ENCODE measurements at regions not wholly inside any gene's neighbourhood (a gene's known extent, or its start where the extent isn't known, plus 50 kb on each side); places are given as distances from the start of the nearest gene placed in this dataset.

DNA sequence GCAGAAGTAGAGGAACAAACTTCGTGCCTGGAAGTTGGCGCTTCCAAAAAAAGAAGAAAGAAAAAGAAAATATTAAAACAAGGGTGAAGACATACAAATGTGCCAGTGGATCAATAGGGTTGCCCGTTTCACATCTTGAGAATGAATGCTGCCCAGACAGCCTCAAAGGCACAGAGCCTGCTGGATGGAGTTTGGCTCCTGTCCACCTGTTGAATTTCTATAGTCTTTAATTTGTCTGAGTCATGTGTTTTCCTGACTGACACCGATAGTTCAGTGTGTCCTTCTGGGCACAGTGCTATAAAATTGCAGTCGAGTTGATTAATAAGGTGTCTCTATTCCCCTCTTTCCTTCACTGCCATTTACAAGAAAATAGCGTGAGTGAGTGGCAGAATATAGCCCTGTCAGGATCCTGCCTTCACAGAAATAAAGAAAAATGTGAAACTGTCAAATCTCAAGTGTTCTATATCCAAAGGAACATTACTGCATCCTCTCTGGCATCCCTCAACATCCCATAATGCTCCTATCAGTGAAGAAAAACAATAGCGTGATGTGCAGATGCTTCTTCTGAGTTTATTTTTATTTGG, 471.3 kb upstream of the AUTS2 start:
- no peak for DNase-seq (ENCODE audit: low read depth)

DNA sequence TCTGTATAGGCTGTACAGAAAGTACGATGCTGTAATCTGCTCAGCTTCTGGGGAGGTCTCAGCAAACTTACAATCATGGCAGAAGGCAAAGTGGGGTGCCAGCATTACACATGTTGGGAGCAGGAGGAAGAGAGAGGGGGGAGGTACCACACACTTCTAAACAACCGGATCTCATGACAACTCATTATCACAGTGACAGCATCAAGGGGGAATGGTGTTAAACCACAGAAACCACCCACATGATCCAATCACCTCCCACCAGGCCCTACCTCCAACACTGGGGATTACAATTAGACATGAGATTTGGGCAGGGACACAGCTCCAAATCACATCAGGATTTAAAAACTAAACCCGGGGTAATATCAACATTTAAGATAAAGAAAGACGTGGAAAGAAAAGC, 468.8 kb upstream of the AUTS2 start:
- DNase-seq (ENCODE audit: low read depth), result no peak

DNA sequence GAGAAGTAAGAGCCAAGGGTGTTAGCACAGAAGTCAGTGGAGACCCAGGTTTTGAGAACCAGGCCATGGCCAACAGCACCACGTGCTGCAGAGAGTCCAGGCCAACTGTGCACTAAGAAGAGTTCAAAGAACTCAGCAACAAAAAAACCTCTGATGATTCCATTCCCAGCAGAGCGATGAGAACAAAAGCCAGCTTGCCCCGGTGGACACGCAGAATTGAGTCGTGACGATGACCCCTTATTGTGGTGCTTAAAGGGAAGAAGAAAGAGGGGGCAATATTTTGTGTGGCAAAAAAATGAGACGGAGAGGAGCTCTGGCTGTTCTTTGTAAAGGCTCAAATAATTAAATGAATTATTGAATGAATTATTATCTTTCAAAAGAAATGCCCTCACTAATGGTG, 468.3 kb upstream of the AUTS2 start:
- no peak for DNase-seq (ENCODE audit: low read depth)

DNA sequence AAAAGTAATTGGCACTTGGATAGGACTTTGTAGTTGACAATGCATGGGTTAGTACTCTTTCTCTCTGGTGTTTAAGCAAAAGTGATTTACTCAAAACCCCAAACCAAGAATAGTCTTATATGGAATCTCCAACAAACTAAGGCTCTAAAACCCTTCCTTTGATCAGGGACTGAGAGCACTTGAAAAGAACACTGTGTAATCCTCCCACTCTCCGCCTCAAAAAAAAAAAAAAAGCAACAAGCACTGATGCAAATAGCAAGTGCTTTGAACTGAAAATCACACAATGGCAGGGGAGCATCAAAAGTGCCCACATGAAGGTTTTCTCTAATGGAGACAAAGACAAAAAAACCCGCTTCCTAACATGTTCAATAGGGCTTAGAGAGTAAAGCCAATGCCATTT, 467.9 kb upstream of the AUTS2 start:
- DNase-seq (ENCODE audit: low read depth), result no peak

DNA sequence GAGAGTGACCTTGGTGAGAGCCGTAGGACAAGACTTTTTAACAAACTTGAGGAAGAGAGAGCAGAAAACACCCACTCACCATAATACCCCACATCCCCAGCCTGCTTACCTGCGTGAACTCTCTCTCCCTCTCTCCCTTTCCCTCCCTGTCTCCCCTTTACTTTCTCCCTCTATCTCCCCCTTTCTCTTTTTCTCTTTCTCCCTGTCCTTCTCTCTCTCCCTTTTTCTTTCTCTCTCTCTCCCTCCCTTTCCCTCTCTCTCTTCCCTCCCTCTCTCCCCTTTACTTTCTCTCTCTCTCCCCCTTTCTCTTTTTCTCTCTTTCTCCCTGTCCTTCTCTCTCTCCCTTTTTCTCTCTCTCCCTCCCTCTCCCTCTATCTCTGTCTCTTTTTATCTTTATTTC, 464.0 kb upstream of the AUTS2 start:
- DNase-seq (ENCODE audit: low read depth), result no peak

DNA sequence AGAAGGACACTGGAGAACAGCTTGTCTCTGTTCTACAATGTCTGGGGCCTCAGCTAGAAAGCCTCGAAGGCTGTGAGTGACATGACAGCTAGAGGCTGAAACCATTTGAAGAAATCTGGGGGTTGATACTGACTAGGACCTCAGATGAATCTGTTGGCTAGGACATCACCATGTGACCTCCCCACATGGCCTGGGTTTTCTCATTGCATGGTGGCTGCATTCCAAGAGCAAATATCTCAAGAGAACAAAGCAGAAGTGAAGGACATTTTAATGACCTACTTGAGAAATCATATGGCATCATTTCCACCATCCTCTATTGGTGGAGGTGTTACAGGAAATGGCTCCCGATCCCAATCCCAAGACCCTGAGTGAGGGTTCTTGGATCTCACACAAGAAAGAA, 450.6 kb upstream of the AUTS2 start:
- DNase-seq (ENCODE audit: low read depth), result no peak

DNA sequence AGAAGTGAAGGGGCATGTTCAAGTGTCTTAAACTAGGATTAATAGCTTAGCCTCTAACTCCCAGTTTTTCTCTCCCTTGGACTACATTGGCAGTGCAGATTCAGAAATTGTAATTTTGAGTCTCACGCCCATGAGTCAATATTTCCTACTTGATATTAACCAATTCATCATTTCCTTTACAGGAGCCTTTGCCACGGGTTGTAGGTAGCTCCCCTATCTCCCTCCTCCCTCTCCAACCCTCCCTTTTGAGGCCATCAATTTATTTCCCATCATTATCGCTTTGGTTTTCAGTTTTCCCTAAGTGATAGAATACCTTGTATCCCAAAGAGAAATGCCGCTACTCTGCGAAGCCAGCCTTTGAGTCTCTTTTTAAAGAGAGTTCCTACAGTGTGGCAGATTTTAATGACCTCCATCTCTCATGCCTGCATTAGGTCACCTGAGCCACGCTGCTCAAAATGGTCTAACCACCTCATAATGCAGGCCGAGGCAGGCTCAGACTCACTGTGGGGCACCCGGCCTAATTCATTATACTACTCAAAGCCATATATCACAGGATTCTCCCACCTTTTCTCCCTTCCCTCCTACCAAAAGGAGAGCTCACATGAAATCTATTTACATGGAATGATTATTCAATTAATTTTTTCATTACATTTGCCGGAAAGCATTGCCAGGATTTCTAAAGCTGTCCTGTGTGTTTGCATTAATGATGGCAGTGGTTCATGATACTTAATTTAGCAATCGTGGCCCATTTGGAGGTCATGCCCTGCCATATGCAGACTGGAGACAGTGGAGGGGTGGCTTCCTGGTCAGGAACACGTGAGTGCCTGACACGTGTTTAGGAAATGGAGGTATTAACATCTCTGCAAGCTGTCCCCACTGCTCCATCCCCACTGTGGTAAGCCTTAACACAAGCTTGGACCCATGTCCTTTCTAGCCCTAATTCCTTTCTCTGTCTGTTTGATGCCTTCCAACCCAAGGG, 448.2 kb upstream of the AUTS2 start:
- no peak for DNase-seq (ENCODE audit: low read depth)

DNA sequence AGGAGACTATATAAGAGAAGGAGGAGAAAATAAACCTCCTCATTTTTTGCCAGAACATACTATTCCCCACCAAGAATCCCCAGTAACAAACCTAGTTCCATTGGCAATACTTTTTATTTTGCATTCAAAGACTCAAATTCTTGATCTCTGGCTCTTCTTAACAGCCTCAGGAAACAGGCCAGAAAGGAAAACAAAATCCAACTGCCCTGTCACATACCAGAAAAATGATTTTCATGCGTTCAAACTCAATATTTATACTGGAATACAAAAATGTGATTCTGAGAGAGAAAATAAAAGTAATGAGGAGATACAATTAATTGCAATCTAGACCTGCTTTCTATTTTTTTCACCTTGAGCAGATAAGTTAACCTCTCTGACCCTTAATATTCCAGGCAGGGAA, 435.9 kb upstream of the AUTS2 start:
- no peak for DNase-seq (ENCODE audit: low read depth)

DNA sequence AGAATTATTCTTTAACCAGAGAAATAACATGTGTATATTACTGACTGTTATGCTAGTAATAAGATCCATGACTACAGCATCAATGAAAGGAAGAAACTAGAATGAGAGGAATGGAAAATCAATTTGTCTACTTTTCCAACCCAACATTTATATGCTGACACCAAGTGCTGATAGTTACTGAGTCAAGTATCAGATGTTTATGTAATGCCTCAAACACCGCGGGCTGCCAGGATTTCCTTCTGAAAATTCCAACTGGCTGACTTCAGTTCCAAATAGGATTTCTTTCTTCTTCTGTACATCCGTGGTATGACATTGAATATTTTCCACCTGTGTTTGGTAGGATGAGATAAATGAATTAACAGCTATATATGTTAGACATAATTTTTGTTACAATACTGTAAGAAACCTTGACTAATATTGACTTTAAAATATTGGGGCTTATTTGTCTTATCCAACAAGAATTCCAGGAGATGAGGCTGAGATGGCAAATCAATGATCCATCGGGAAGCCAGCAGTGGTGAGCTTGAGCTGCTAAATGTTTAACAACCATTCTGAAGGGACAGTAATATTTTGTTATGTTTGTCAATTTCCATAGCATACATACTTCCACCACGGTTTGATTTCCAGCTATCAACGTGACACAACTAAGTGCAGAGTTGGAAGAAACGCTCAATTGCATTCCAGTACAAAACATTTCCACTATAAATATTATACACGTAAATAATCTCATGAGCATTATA, 435.2 kb upstream of the AUTS2 start:
- DNase-seq (ENCODE audit: low read depth), result no peak

DNA sequence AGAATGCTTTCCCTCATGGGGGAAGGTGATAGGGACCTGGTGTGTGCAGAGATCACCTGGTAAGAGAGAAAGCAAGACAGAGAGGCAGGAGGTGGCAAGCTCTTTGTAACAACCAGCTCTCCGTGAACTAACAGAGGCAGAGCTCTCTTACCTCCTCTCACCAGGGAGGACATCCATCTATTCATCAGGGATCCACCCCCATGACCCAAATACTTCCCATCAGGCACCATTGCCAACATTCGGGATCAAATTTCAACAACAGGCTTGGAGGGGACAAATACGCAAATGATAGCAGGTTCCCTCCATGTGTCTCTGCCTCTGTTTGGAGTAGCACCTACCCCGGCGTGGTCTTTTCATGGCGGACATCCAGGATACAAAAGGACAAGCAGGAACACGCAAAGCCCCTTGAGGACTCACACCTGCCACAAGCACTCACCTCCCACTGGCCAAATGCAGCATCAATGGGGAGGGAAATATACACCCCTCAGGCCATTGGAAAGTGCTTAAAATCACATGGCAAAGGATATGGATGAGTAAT, 431.2 kb upstream of the AUTS2 start:
- DNase-seq (ENCODE audit: low read depth), result no peak

DNA sequence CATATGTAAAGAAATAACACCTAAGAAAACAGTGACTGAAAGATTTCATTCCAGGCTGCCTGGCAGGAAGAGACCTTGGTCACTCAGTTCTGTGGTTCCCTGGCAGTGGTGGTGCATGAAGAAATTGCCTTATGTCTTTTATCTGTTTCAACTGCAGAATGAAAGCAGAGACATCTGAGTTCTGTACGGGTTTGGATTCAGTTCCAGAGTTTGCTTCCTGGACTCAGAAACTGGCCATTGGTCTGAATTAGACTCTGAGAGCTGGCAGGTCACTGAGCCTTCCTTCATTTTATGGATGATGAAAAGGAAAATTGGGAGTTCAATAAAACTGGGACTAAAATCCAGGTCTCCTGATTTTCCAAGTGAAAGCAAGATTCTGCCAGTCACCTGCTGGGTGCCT, 428.9 kb upstream of the AUTS2 start:
- DNase-seq (ENCODE audit: low read depth), result no peak

DNA sequence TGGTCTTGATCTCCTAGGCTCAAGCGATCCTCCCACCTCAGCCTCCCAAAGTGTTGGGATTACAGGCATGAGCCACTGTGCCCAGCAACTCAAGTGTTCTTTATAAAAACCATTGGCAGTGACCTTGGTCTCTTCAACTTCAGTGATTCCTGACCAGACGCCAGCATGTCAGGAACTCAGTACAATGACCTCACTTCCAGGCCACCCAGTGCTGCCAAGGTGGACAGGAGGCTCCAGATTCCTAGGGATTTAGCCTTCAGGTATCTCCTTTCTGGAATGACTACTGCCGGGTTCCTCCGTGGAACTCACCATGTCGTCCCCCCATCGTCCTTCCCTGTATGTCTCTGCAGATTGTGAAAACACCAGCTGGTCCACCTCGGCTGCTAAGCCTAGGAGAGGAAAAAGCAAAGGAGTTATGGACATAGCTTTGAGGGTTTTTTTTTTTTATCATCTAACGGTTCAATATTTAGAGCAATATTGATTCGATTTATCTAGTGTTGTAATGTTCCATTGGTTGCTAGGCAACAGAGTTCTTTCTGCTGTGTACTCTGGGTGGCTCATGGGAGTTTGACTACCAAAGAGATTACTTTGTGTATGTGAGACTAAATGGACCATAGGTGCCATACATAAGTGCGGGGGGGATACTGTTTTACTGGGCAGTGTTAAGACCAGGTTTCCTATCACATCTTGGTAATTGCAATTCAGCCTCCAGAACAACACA, 425.8 kb upstream of the AUTS2 start:
- DNase-seq (ENCODE audit: low read depth), result no peak

DNA sequence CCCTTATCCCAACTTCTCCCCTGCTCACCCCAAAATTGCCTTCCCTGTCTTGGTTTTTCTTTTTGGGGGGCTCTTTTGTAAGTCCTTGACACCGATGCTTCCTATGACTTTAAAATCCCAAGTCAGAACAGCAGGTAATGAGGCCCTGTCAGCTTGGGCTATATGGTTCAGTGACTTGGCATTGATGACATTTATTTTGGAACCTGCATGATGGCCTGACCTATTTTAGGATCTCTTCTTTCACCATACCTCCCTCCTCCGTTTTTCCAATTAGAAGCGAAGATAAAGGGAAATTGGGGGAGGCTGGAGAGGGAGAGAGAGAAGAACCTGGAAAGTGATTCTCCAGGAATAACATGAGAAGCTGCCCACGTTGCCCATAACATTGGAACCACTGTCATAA, 424.9 kb upstream of the AUTS2 start:
- no peak for DNase-seq (ENCODE audit: low read depth)

DNA sequence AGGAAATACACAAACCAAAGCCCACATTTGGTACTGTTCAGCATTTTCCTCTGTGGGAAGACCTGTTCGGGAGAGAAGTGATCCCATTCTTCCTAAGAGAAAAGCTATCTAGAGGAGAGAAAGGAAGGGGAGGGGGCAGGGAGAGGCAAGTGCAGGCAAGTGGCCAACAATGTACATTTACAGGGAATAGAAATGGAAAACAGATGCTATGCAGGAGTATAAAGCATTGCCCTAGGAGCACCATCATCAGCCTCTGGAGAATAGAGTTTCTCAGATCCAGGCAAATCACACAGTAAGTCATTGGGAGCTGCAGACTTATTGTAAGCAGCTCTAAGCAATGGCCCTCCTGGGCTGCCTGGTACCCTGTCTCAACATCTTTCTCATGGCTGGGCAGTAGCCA, 424.4 kb upstream of the AUTS2 start:
- DNase-seq (ENCODE audit: low read depth), result no peak

DNA sequence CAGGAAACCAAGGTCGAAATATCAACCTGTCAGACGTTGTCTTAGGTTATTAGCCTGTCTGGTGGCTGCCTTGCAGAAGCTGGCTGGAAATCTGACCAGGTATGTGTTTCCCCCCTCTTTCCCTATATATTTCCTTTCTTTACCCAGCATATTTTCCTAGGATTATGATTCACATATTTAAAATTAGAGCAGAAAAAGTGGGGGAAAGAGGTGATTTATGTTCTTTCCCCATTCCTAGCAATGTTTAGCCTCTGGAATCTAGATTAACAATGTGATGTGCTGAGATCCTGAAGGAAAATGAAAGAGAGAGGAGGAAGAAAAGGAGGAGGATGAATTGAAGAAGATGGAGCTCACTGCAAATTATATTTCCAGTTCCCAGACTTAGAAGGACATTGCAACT, 421.4 kb upstream of the AUTS2 start:
- no peak for DNase-seq (ENCODE audit: low read depth)

DNA sequence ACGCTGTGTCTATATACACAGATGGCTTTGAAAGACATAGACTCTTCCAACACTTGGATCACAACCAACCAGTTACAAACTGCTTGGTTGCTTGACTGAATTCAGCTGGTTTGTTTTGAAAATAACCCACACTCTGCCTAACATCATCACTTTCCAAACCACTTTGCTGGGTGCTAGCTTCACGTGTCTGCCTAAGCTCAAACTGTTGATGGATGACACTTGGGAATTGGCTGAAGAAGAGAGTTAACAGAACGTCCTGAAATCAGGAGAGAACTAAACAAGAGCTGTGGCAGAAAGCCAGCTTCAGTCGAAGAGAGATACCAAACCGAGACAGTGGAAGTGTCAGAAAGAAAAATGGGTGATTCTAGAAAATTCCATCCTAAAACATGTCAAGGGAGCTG, 420.8 kb upstream of the AUTS2 start:
- no peak for DNase-seq (ENCODE audit: low read depth)

DNA sequence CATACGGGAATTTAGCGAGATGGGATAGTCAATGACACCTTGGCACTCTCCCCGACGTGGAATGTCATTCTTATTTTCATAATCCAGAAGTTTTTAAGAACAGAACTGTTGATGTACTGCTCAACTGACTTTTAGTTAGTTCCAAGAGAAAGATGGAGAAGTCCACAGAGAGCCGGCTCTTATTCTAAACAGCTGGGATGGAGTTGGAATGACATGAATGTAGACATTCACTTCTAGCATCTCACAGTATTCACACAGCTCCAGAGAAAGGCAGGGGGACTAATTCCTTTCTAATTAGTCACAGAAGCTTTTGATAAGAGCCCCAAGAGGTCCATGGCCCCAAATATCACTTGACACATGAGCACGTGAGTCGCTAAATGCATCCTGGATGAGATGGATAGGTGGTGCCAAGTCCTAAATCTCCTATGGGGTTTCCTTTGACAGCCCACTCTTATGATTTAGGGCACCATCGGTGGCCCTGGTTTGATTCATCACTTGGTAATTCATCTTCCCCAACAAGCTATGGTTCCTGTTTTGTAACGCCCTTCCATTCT, 420.3 kb upstream of the AUTS2 start:
- DNase-seq (ENCODE audit: low read depth), result peak; percentile 9

DNA sequence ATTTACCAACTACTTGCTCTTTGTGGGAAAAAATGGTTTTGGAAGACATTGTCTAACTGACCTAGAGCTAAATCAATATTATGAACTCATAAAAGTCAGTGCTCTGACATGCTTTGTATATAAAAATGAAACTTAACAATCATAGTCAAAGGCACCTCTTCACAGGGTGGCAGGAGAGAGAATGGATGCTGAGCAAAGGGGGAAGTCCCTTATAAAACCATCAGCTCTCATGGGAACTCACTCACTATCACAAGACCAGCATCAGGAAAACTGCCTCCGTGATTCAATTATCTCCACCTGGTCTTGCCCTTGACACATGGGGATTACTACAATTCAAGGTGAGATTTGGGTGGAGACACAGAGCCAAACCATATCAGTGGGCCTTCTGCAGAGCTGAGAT, 417.6 kb upstream of the AUTS2 start:
- no peak for DNase-seq (ENCODE audit: low read depth)

DNA sequence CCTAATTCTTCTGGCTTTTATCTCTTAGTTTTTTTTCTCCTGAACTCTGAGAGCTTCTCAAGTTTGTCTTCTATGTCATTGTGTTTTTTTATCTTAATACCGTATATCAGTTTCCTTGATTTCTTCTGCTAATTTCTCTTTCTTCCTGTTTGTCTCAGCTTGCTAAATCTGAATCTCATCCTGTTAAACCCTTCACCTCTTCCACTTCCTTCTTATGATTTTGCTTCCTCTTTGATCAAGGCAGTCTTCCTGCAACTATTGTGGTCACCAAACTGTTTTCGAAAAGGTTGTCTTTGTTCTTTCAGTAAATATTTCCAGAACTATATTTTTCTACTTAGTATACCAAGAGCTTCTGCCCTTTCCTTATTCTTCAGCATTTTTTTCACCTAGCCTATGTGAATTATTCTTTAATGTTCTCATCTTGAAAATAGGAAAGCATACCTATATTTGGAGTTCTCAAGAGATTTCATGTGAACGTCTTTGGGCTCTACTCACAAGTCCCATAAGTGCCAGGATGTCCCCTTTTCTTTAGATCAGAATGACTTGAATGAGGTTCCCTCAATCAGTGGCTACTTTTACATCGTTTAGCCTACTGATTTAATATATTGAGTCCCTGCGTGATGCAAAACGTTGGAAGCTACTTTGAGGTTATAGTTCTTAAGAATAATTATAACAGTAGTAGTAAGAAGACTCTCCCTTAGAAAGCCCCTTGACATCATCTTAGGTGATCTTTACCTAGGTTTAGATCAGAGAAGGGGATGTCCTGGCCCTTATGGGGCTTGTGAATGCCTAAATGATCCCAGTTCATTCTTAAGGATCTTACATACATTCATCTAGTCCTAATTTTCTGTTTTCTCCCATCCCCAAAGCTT, 415.4 kb upstream of the AUTS2 start:
- DNase-seq (ENCODE audit: low read depth), result no peak

DNA sequence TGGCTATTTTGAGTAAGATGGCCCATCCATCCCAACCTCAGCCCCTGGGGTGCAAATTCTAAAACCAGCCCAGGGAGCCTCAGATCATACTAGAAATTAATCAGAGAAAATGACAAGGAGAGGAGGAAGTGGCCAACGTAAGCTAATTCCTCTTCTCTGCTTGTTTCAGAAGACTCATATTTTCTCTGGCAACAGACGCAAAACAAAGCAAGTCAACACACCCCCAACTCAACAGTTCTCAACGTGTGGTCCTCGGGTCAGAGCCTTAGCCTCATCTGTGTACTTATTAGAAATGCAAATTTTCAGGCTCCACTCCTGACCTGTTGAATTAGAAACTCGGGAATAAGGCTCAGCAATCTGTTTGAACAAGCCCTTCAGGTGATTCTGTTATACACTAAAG, 413.9 kb upstream of the AUTS2 start:
- no peak for DNase-seq (ENCODE audit: low read depth)

DNA sequence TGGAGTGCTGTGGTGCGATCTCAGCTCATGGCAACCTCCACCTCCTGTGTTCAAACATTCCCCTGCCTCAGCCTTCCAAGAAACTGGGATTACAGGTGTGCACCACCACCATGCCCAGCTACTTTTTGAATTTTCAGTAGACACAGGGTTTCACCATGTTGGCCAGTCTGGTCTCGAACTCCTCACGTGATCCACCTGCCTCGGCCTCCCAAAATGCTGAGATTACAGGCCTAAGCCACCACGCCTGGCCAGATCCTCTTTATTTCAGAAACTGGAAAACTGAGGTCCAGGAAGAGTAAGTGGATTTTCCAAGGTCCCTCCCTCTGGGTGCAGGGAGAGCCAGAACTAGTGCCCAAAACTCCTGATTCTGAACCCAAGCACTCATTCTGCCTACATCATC, 413.1 kb upstream of the AUTS2 start:
- DNase-seq (ENCODE audit: low read depth), result no peak
